H9 (cell line): ENCODE measurements at regions not wholly inside any gene's neighbourhood (a gene's known extent, or its start where the extent isn't known, plus 50 kb on each side); places are given as distances from the start of the nearest gene placed in this dataset.

Experiments
- DNase-seq: peaks from one replicate; pipeline ENCODE4 v3.0.0-alpha.2; 2017
- H2AFZ ChIP-seq: one replicate; pipeline ENCODE4 v1.6.1; 2013; ENCODE audit warnings: mild to moderate bottlenecking, low read length, control low read depth, moderate library complexity
- H2AK5ac ChIP-seq: 2 replicates; pipeline ENCODE4 v1.6.1; 2013; ENCODE audit warnings: low read length, control low read depth, mixed read lengths; ENCODE audit not compliant: insufficient read length
- H2BK120ac ChIP-seq: one replicate; pipeline ENCODE4 v1.6.1; 2013; ENCODE audit warnings: low read depth, mild to moderate bottlenecking, low read length, control low read depth, inconsistent platforms; ENCODE audit not compliant: poor library complexity, severe bottlenecking
- H2BK12ac ChIP-seq: 2 replicates; pipeline ENCODE4 v1.6.1; 2013; ENCODE audit warnings: low read length, control low read depth, mixed read lengths, low read depth; ENCODE audit not compliant: insufficient read length
- H2BK15ac ChIP-seq: 2 replicates; pipeline ENCODE4 v1.6.1; 2013; ENCODE audit warnings: low read depth, low read length, control low read depth
- H2BK20ac ChIP-seq: one replicate; pipeline ENCODE4 v1.6.1; 2013; ENCODE audit warnings: low read depth, mild to moderate bottlenecking, low read length, control low read depth, inconsistent platforms; ENCODE audit not compliant: poor library complexity, severe bottlenecking
- H2BK5ac ChIP-seq: 2 replicates; pipeline ENCODE4 v1.6.1; 2013; ENCODE audit warnings: low read length, control low read depth, mixed read lengths; ENCODE audit not compliant: insufficient read length
- H3K14ac ChIP-seq: 2 replicates; pipeline ENCODE4 v1.6.1; 2013; ENCODE audit warnings: low read length, control low read depth; ENCODE audit not compliant: insufficient read depth
- H3K18ac ChIP-seq: 2 replicates; pipeline ENCODE4 v1.6.1; 2013; ENCODE audit warnings: low read depth, mild to moderate bottlenecking, mixed read lengths, low read length, control low read depth; ENCODE audit not compliant: insufficient read length
- H3K23ac ChIP-seq: 2 replicates; pipeline ENCODE4 v1.6.1; 2013; ENCODE audit warnings: low read length, control low read depth, mixed read lengths, low read depth; ENCODE audit not compliant: insufficient read length
- H3K23me2 ChIP-seq: 2 replicates; pipeline ENCODE4 v1.6.1; 2013; ENCODE audit warnings: low read depth, mild to moderate bottlenecking, mixed read lengths, low read length, control low read depth; ENCODE audit not compliant: insufficient read length, poor library complexity, severe bottlenecking
- H3K27ac ChIP-seq: 2 replicates; pipeline ENCODE4 v1.5.1; 2013; ENCODE audit warnings: low read length, control low read depth, mixed read lengths, low read depth; ENCODE audit not compliant: insufficient read length
- H3K27me3 ChIP-seq: 2 replicates; pipeline ENCODE4 v1.6.1; 2013; ENCODE audit warnings: low read length, control low read depth, inconsistent platforms; ENCODE audit not compliant: insufficient read depth
- H3K4ac ChIP-seq: 2 replicates; pipeline ENCODE4 v1.6.1; 2013; ENCODE audit warnings: low read depth, mild to moderate bottlenecking, control low read depth, inconsistent platforms, low read length, moderate library complexity
- H3K4me1 ChIP-seq: 2 replicates; pipeline ENCODE4 v1.6.1; 2013; ENCODE audit warnings: low read length, control low read depth, inconsistent platforms; ENCODE audit not compliant: insufficient read depth
- H3K4me2 ChIP-seq: 2 replicates; pipeline ENCODE4 v1.6.1; 2013; ENCODE audit warnings: low read length, control low read depth, mixed read lengths; ENCODE audit not compliant: insufficient read length, insufficient read depth
- H3K56ac ChIP-seq: 2 replicates; pipeline ENCODE4 v1.6.1; 2013; ENCODE audit warnings: low read depth, mild to moderate bottlenecking, mixed read lengths, low read length, control low read depth; ENCODE audit not compliant: insufficient read length
- H3K79me1 ChIP-seq: 2 replicates; pipeline ENCODE4 v1.6.1; 2013; ENCODE audit warnings: low read depth, mild to moderate bottlenecking, moderate library complexity, low read length, control low read depth, inconsistent platforms; ENCODE audit not compliant: insufficient read depth, poor library complexity, severe bottlenecking
- H3K79me2 ChIP-seq: 2 replicates; pipeline ENCODE4 v1.6.1; 2013; ENCODE audit warnings: low read length, control low read depth, inconsistent platforms; ENCODE audit not compliant: insufficient read depth
- H3K9ac ChIP-seq: 2 replicates; pipeline ENCODE4 v1.6.1; 2013; ENCODE audit warnings: low read length, control low read depth, mixed read lengths; ENCODE audit not compliant: insufficient read length; ENCODE audit errors: extremely low read depth
- H3K9me3 ChIP-seq: one replicate; pipeline ENCODE4 v1.6.1; 2013; ENCODE audit warnings: low read depth, low read length, inconsistent platforms; ENCODE audit not compliant: control insufficient read depth
- H3T11ph ChIP-seq: one replicate; pipeline ENCODE4 v1.6.1; 2013; ENCODE audit warnings: mild to moderate bottlenecking, low read length, control low read depth, inconsistent platforms
- H4K20me1 ChIP-seq: one replicate; pipeline ENCODE4 v1.6.1; 2013; ENCODE audit not compliant: control insufficient read depth, insufficient read length, insufficient read depth
- H4K5ac ChIP-seq: 2 replicates; pipeline ENCODE4 v1.6.1; 2013; ENCODE audit warnings: low read depth, mild to moderate bottlenecking, mixed read lengths, low read length, control low read depth; ENCODE audit not compliant: insufficient read length
- H4K8ac ChIP-seq: replicated peaks from 2 replicates; pipeline ENCODE4 v1.6.1; 2013; ENCODE audit warnings: low read length, control low read depth, mixed read lengths, low read depth; ENCODE audit not compliant: insufficient read length
- H4K91ac ChIP-seq: 2 replicates; pipeline ENCODE4 v1.6.1; 2013; ENCODE audit warnings: low read depth, mild to moderate bottlenecking, moderate library complexity, mixed read lengths, low read length, control low read depth; ENCODE audit not compliant: insufficient read length
- H3K27ac Mint-ChIP-seq, 3 experiments: 2 replicates in 2 of 3; 3 replicates in 1 of 3; pipeline ENCODE4 v1.8.0; 2020 to 2021; ENCODE audit warnings: mixed read lengths in 3 of 3, mild to moderate bottlenecking in 1 of 3, moderate library complexity in 1 of 3
- H3K27me3 Mint-ChIP-seq: 2 replicates; pipeline ENCODE4 v1.8.0; 2021; ENCODE audit warnings: low read depth, mild to moderate bottlenecking, moderate library complexity, mixed read lengths
- H3K36me3 Mint-ChIP-seq, 3 experiments: 2 replicates in 2 of 3; 3 replicates in 1 of 3; pipeline ENCODE4 v1.8.0; 2020 to 2021; ENCODE audit warnings: low read depth in 3 of 3, mixed read lengths in 3 of 3; ENCODE audit not compliant: insufficient read depth in 1 of 3
- H3K4me1 Mint-ChIP-seq, 2 experiments: 2 replicates each; pipeline ENCODE4 v1.8.0; 2020; ENCODE audit warnings: mixed read lengths in 2 of 2
- H3K4me3 Mint-ChIP-seq, 2 experiments: 2 replicates in 1 of 2; 3 replicates in 1 of 2; pipeline ENCODE4 v1.8.0; 2020 to 2021; ENCODE audit warnings: mild to moderate bottlenecking in 2 of 2, mixed read lengths in 2 of 2, moderate library complexity in 1 of 2
- H3K9me3 Mint-ChIP-seq, 2 experiments: 2 replicates in 1 of 2; 3 replicates in 1 of 2; pipeline ENCODE4 v1.8.0; 2020; ENCODE audit warnings: mild to moderate bottlenecking in 2 of 2, mixed read lengths in 2 of 2, moderate library complexity in 1 of 2
- WGBS: extraction: QIAGEN DNeasy Blood & Tissue Kit; methylation state at CpG from one replicate; pipeline ENCODE4 v1.1.7; 2013; ENCODE audit warnings: missing lambda C conversion rate, low lambda C conversion rate, mixed read lengths; ENCODE audit not compliant: insufficient read length; ENCODE audit errors: extremely low coverage; 5-methylcytosine and 5-hydroxymethylcytosine counted together
- TF ChIP-seq, protein P1 (sequence below): fragments of 200-600 bp; sonication (generic); conservative IDR thresholded peaks from 3 replicates; pipeline ENCODE4 v1.8.0; 2021; ENCODE audit warnings: antibody characterized with exemption, mild to moderate bottlenecking

DNA sequence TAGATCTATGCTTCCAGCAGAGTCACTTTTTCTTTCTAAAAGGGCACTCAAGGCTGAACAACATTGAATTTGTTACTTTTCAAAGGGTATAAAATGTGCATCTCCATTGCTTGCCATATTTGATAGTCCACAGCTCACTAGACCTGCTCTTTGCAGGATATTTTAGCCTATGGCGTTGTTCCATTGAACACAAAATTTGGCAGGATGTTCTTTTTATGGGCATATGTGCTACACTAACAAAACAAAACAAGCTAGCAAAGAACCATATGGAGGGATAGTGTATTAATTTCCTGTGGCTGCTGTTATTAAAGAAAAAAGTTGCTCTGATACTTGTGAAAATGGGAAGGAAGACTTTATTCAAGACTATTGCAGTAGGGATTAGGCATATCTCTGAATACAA is 828.7 kb downstream of the TYW1 start:
- Histone ChIP-seq H3K79me2 (no peaks in the 10 kb centered on the region), H3K18ac (no peak overlapping the region), H3K27ac (no peak overlapping the region), H3K4ac (no peak overlapping the region), H3K23me2 (no peaks in the 10 kb centered on the region), H2BK120ac (no peak overlapping the region), H3K56ac (no peak overlapping the region), H2BK15ac (no peak overlapping the region), H4K91ac (no peak overlapping the region), H3K27me3 (no peaks in the 10 kb centered on the region), H3T11ph (no peak overlapping the region), H3K14ac (no peak overlapping the region), H4K8ac (no peak overlapping the region), H4K20me1 (no peaks in the 10 kb centered on the region), H4K5ac (no peak overlapping the region), H2AFZ (no peak overlapping the region), H2BK12ac (no peak overlapping the region), H3K9me3 (no peaks in the 10 kb centered on the region), H2AK5ac (no peak overlapping the region), H2BK5ac (no peak overlapping the region), H3K23ac (no peak overlapping the region), H2BK20ac (no peak overlapping the region), H3K79me1 (no peaks in the 10 kb centered on the region), H3K4me2 (no peak overlapping the region), H3K4me1 (no peaks in the 10 kb centered on the region), H3K9ac (no peak overlapping the region)
- TF ChIP-seq, protein P1, sequence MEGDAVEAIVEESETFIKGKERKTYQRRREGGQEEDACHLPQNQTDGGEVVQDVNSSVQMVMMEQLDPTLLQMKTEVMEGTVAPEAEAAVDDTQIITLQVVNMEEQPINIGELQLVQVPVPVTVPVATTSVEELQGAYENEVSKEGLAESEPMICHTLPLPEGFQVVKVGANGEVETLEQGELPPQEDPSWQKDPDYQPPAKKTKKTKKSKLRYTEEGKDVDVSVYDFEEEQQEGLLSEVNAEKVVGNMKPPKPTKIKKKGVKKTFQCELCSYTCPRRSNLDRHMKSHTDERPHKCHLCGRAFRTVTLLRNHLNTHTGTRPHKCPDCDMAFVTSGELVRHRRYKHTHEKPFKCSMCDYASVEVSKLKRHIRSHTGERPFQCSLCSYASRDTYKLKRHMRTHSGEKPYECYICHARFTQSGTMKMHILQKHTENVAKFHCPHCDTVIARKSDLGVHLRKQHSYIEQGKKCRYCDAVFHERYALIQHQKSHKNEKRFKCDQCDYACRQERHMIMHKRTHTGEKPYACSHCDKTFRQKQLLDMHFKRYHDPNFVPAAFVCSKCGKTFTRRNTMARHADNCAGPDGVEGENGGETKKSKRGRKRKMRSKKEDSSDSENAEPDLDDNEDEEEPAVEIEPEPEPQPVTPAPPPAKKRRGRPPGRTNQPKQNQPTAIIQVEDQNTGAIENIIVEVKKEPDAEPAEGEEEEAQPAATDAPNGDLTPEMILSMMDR, result no peak
- Mint-ChIP-seq H3K27ac (no peak overlapping the region), H3K4me3 (no peak overlapping the region), H3K4me1 (no peaks in the 10 kb centered on the region), H3K27me3 (peaks cover 3% of the 10 kb centered on the region; the same call in 1 of the 2 replicates), H3K36me3 (no peaks in the 10 kb centered on the region; a peak in 1 of 7 replicates), H3K9me3 (peaks cover 3 to 9% of the 10 kb centered on the region in 2 experiments; a peak in 4 of 5 replicates)
- DNase-seq, result no peak
- WGBS, result no CpG with 5 or more reads among the region's 1 CpG
